ENCODE measurements at regions not wholly inside any gene's neighbourhood (a gene's known extent, or its start where the extent isn't known, plus 50 kb on each side); places are given as distances from the start of the nearest gene placed in this dataset.

- no peak overlapping the region for H3K4me3 Mint-ChIP-seq
- no peaks in the 10 kb centered on the region for H3K36me3 Mint-ChIP-seq
- H3K27me3 Mint-ChIP-seq = no peaks in the 10 kb centered on the region
- no peaks in the 10 kb centered on the region for H3K9me3 Mint-ChIP-seq
- peak overlapping the region; percentile 41 for H3K27ac Mint-ChIP-seq
- H3K4me1 Mint-ChIP-seq (ENCODE audit: unreplicated experiment) = peaks cover 47% of the 10 kb centered on the region
- DNase-seq (ENCODE audit: extremely low spot score, unreplicated experiment) = no peak
- TF ChIP-seq, protein P1, sequence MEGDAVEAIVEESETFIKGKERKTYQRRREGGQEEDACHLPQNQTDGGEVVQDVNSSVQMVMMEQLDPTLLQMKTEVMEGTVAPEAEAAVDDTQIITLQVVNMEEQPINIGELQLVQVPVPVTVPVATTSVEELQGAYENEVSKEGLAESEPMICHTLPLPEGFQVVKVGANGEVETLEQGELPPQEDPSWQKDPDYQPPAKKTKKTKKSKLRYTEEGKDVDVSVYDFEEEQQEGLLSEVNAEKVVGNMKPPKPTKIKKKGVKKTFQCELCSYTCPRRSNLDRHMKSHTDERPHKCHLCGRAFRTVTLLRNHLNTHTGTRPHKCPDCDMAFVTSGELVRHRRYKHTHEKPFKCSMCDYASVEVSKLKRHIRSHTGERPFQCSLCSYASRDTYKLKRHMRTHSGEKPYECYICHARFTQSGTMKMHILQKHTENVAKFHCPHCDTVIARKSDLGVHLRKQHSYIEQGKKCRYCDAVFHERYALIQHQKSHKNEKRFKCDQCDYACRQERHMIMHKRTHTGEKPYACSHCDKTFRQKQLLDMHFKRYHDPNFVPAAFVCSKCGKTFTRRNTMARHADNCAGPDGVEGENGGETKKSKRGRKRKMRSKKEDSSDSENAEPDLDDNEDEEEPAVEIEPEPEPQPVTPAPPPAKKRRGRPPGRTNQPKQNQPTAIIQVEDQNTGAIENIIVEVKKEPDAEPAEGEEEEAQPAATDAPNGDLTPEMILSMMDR (conservative IDR thresholded peaks at IDR 0.05) = no peak
These were observed 56.2 kb upstream of the PTGR2 start for GRCh38 chr14:73795466-73795865.

DNA sequence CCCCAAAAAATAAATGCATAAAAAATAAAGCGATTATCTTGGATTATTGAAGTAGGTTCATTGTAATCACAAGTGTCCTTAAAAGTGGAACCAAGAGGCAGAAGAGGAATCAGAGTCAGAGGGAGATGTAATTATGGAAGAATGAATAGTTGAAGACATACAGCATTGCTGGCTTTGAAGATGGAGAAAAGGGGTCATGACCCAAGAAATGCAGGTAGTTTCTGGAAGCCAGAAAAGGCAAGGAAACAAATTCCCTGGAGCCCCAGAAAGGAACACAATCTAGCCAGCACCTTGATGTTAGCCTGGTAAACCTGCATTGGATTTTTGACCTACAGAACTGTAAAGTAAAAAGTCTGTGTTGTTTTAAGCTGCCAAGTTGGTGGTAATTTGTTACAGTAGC, 57.5 kb upstream of the PTGR2 start:
- no peak for DNase-seq (ENCODE audit: extremely low spot score, unreplicated experiment)
- H3K4me1 Mint-ChIP-seq (ENCODE audit: unreplicated experiment) = peaks cover 54% of the 10 kb centered on the region
- H3K4me3 Mint-ChIP-seq = no peak overlapping the region
- no peaks in the 10 kb centered on the region for H3K9me3 Mint-ChIP-seq
- TF ChIP-seq, protein P1 (conservative IDR thresholded peaks at IDR 0.05) = no peak
- no peaks in the 10 kb centered on the region for H3K27me3 Mint-ChIP-seq
- H3K36me3 Mint-ChIP-seq = no peaks in the 10 kb centered on the region
- no peak overlapping the region for H3K27ac Mint-ChIP-seq

DNA sequence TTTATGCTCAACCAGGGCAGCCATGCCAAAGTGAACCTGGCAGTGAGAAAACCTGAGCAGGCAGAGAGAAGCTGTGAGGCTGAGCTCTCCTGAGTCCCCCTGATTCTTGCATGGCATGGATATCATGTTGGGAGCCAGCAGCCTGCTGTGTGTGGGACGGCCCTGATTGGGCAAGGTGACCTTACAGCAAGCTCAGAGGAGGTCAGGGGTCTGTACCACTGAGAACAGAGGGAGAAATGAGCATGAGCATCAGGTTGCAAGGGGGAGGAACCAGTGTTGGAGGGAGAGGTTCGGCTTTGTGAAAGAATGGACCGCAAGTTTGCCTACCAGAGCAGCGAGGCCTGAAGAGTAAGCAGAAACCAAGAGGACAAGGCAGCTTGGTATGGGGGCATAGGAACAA, 59.1 kb upstream of the PTGR2 start:
- H3K4me3 Mint-ChIP-seq = no peak overlapping the region
- peaks cover 67% of the 10 kb centered on the region for H3K4me1 Mint-ChIP-seq (ENCODE audit: unreplicated experiment)
- no peak for DNase-seq (ENCODE audit: extremely low spot score, unreplicated experiment)
- H3K27ac Mint-ChIP-seq = no peak overlapping the region
- H3K27me3 Mint-ChIP-seq = no peaks in the 10 kb centered on the region
- TF ChIP-seq, protein P1 (conservative IDR thresholded peaks at IDR 0.05) = no peak
- H3K36me3 Mint-ChIP-seq = no peaks in the 10 kb centered on the region
- H3K9me3 Mint-ChIP-seq = no peaks in the 10 kb centered on the region

- Mint-ChIP-seq H3K9me3 (no peaks in the 10 kb centered on the region), H3K27me3 (no peaks in the 10 kb centered on the region), H3K4me1 (ENCODE audit: unreplicated experiment) (peaks cover 59% of the 10 kb centered on the region), H3K27ac (peak overlapping the region; percentile 62), H3K36me3 (no peaks in the 10 kb centered on the region), H3K4me3 (peak overlapping the region; percentile 23)
- TF ChIP-seq, protein P1 (conservative IDR thresholded peaks at IDR 0.05) = no peak
- DNase-seq (ENCODE audit: extremely low spot score, unreplicated experiment) = no peak
These were observed 61.5 kb upstream of the PTGR2 start for GRCh38 chr14:73789989-73790581.

DNA sequence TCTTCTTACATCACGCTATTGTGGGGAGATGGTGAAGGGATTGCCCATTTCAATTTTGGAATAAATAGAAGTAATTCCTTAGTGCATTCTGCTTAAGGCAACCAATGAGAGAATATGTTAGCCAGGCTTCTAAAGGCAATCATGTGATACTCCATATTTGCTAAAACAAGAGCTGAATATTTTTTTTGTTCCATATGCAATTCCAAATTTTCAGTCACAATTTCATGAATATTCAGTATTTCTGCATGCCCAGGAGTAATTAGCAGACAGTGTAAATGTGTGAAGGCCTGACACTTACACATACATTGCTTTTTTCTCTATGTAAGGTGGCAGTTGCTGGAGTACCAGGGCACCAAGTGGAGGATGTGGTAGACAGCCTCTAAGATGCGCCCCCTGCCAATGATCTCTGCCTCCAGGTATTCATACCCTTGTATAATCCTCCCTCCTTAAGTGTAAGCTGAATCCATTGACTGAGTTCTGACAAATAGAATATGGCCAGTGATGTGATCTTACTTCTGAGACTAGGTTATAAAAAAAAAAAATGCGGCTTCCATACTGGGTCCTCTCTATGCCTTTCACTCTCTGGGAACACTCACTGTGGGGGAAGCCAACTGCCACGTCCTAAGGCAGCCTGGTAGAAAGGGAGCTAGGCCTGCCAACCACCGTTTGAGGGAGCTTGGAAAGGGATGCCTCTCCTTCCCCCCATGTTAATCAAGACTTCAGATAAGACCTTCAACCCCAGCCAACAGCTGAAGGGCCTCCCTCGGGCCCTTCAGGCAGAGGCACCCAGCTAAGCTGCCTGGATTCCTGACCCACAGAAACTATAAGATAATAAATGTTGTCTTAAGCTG, 62.7 kb upstream of the PTGR2 start:
- Mint-ChIP-seq H3K4me3 (peak overlapping the region; percentile 20), H3K27ac (peak overlapping the region; percentile 95), H3K9me3 (no peaks in the 10 kb centered on the region), H3K36me3 (no peaks in the 10 kb centered on the region), H3K27me3 (no peaks in the 10 kb centered on the region), H3K4me1 (ENCODE audit: unreplicated experiment) (peaks cover 59% of the 10 kb centered on the region)
- DNase-seq (ENCODE audit: extremely low spot score, unreplicated experiment) = no peak
- TF ChIP-seq, protein P1 (conservative IDR thresholded peaks at IDR 0.05) = no peak
